Liver (tissue), 8 donors: ENCODE measurements at regions not wholly inside any gene's neighbourhood (a gene's known extent, or its start where the extent isn't known, plus 50 kb on each side); places are given as distances from the start of the nearest gene placed in this dataset.

Source experiments
- DNase-seq: peaks from one replicate; pipeline ENCODE4 v3.0.0-alpha.2; 2017; ENCODE audit warnings: low spot score
- H3K27ac ChIP-seq, 2 donors: one replicate each; pipeline ENCODE4 v1.7.0; 2013; ENCODE audit warnings: inconsistent platforms in 2 of 2, low read length in 2 of 2, control low read depth in 1 of 2, low read depth in 1 of 2, mild to moderate bottlenecking in 1 of 2
- H3K27me3 ChIP-seq, 4 donors: one replicate each; pipeline versions ENCODE4 v1.6.1 to v1.7.0; 2013; ENCODE audit warnings: low read length in 3 of 4, inconsistent platforms in 1 of 4, mild to moderate bottlenecking in 1 of 4, moderate library complexity in 1 of 4; ENCODE audit not compliant: control insufficient read depth in 4 of 4, insufficient read depth in 4 of 4
- H3K36me3 ChIP-seq, 4 donors: one replicate each; pipeline versions ENCODE4 v1.6.1 to v1.7.0; 2013; ENCODE audit warnings: low read length in 3 of 4, mild to moderate bottlenecking in 3 of 4, low read depth in 1 of 4, moderate library complexity in 1 of 4; ENCODE audit not compliant: control insufficient read depth in 4 of 4, insufficient read depth in 3 of 4
- H3K4me1 ChIP-seq, 4 donors: one replicate each; pipeline versions ENCODE4 v1.6.1 to v1.7.0; 2013; ENCODE audit warnings: low read length in 3 of 4, mild to moderate bottlenecking in 3 of 4, moderate library complexity in 1 of 4; ENCODE audit not compliant: control insufficient read depth in 4 of 4, insufficient read depth in 4 of 4
- H3K4me3 ChIP-seq, 3 donors: one replicate each; pipeline versions ENCODE4 v1.6.1 to v1.7.0; 2013; ENCODE audit warnings: low read length in 3 of 3, control low read depth in 1 of 3, low read depth in 1 of 3, mild to moderate bottlenecking in 1 of 3
- H3K9ac ChIP-seq, 2 donors: one replicate each; pipeline ENCODE4 v1.7.0; 2013; ENCODE audit warnings: low read length in 2 of 2, mild to moderate bottlenecking in 2 of 2, moderate library complexity in 2 of 2, control low read depth in 1 of 2, low read depth in 1 of 2
- H3K9me3 ChIP-seq, 4 donors: one replicate each; pipeline versions ENCODE4 v1.6.1 to v1.7.0; 2013; ENCODE audit warnings: low read length in 3 of 4; ENCODE audit not compliant: control insufficient read depth in 4 of 4
- FOXA1 ChIP-seq: IDR thresholded peaks from 2 replicates; pipeline ENCODE4 v1.6.1; 2016; ENCODE audit warnings: antibody characterized with exemption
- GABPA ChIP-seq, 2 donors: IDR thresholded peaks in 1 of 2; conservative IDR thresholded peaks in 1 of 2; 2 replicates each; pipeline ENCODE4 v1.6.1; 2016; ENCODE audit warnings: antibody characterized with exemption in 2 of 2, mild to moderate bottlenecking in 1 of 2, moderate library complexity in 1 of 2
- HNF4A ChIP-seq, 2 donors: conservative IDR thresholded peaks; 2 replicates each; pipeline ENCODE4 v1.6.1; 2016; ENCODE audit warnings: antibody characterized with exemption in 2 of 2, mild to moderate bottlenecking in 2 of 2
- HNF4G ChIP-seq: IDR thresholded peaks from 2 replicates; pipeline ENCODE4 v1.6.1; 2016; ENCODE audit warnings: antibody characterized with exemption
- NR2F2 ChIP-seq: IDR thresholded peaks from 2 replicates; pipeline ENCODE4 v1.6.1; 2016; ENCODE audit warnings: antibody characterized with exemption
- RAD21 ChIP-seq, 2 donors: IDR thresholded peaks; 2 replicates each; pipeline ENCODE4 v1.6.1; 2016; ENCODE audit warnings: antibody characterized with exemption in 2 of 2, mild to moderate bottlenecking in 2 of 2
- RXRA ChIP-seq, 2 donors: IDR thresholded peaks; 2 replicates each; pipeline ENCODE4 v1.6.1; 2017 to 2018; ENCODE audit warnings: antibody characterized with exemption in 2 of 2, mild to moderate bottlenecking in 1 of 2
- SP1 ChIP-seq: IDR thresholded peaks from 2 replicates; pipeline ENCODE4 v1.6.1; 2018; ENCODE audit warnings: antibody characterized with exemption, mild to moderate bottlenecking
- TAF1 ChIP-seq: conservative IDR thresholded peaks from 2 replicates; pipeline ENCODE4 v1.6.1; 2016; ENCODE audit warnings: antibody characterized with exemption, mild to moderate bottlenecking
- YY1 ChIP-seq: IDR thresholded peaks from 2 replicates; pipeline ENCODE4 v1.6.1; 2016; ENCODE audit warnings: antibody characterized with exemption, mild to moderate bottlenecking
- WGBS: extraction: QIAGEN DNeasy Blood & Tissue Kit; methylation state at CpG from one replicate; pipeline ENCODE4 v1.1.7; 2013; 5-methylcytosine and 5-hydroxymethylcytosine counted together
- TF ChIP-seq, protein P1 (sequence below): IDR thresholded peaks from 2 replicates; pipeline ENCODE4 v1.6.1; 2016; ENCODE audit warnings: antibody characterized with exemption
- TF ChIP-seq, protein P2 (sequence below): IDR thresholded peaks from 2 replicates; pipeline ENCODE4 v1.6.1; 2016; ENCODE audit warnings: antibody characterized with exemption, mild to moderate bottlenecking
- TF ChIP-seq, protein P3 (sequence below): fragments of 150-350 bp; IDR thresholded peaks from 2 replicates; pipeline ENCODE4 v1.5.1; 2017; ENCODE audit warnings: improper control_type of control experiment, low read depth, low read length; ENCODE audit not compliant: missing input control
- TF ChIP-seq, protein P4 (sequence below): IDR thresholded peaks from 2 replicates; pipeline ENCODE4 v1.6.1; 2016; ENCODE audit warnings: antibody characterized with exemption
- TF ChIP-seq, protein P5 (sequence below): IDR thresholded peaks from 2 replicates; pipeline ENCODE4 v1.6.1; 2016; ENCODE audit warnings: antibody characterized with exemption
- donor health status: healthy.
- donor health status: healthy.
- donor health status: healthy.
- donor health status: healthy.
- donor health status: healthy.

DNA sequence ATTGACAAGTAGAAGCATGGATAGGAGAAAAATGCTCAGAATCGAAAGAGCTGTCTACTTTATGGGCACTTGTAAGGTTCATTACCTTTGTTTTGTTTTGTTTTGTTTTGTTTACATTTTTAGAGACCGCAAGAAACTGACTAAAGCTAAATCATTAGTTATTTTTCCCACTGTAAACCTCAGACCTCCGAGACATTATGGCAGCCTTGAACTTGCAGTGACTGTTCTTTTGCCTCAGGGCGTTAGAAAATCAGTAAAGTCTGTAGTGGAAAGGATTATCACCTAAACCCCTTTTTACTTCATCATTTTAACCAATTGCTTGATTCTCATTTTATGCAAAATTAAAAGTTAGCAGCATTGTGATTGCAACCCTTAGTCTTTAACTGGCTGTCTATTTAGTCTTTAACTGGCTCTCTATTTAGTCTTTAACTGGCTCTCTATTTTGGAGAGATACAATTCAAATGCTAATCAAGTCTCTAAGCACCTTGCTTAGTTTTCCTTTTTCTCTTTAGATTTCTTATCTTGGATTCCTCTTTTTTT is 383.3 kb upstream of the ROBO2 start:
- H3K27me3 ChIP-seq: no peaks in the 10 kb centered on the region
- H3K4me3 ChIP-seq: no peak overlapping the region
- WGBS: 77% methylated on average over 4 of the region's 4 CpGs
- no peak for DNase-seq
- no peaks in the 10 kb centered on the region for H3K9me3 ChIP-seq
- H3K4me1 ChIP-seq: no peaks in the 10 kb centered on the region
- H3K9ac ChIP-seq: no peak overlapping the region
- TF ChIP-seq, protein P1, sequence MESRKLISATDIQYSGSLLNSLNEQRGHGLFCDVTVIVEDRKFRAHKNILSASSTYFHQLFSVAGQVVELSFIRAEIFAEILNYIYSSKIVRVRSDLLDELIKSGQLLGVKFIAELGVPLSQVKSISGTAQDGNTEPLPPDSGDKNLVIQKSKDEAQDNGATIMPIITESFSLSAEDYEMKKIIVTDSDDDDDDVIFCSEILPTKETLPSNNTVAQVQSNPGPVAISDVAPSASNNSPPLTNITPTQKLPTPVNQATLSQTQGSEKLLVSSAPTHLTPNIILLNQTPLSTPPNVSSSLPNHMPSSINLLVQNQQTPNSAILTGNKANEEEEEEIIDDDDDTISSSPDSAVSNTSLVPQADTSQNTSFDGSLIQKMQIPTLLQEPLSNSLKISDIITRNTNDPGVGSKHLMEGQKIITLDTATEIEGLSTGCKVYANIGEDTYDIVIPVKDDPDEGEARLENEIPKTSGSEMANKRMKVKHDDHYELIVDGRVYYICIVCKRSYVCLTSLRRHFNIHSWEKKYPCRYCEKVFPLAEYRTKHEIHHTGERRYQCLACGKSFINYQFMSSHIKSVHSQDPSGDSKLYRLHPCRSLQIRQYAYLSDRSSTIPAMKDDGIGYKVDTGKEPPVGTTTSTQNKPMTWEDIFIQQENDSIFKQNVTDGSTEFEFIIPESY: no peak
- TF ChIP-seq YY1 (no peak), NR2F2 (no peak), RAD21 (IDR thresholded peaks at IDR 0.05) (no peak), GABPA (IDR thresholded peaks at IDR 0.05 in 1 of 2, conservative IDR thresholded peaks at IDR 0.05 in 1 of 2) (no peak), HNF4A (conservative IDR thresholded peaks at IDR 0.05) (no peak), HNF4G (no peak), RXRA (IDR thresholded peaks at IDR 0.05) (no peak), SP1 (no peak)
- TF ChIP-seq, protein P2, sequence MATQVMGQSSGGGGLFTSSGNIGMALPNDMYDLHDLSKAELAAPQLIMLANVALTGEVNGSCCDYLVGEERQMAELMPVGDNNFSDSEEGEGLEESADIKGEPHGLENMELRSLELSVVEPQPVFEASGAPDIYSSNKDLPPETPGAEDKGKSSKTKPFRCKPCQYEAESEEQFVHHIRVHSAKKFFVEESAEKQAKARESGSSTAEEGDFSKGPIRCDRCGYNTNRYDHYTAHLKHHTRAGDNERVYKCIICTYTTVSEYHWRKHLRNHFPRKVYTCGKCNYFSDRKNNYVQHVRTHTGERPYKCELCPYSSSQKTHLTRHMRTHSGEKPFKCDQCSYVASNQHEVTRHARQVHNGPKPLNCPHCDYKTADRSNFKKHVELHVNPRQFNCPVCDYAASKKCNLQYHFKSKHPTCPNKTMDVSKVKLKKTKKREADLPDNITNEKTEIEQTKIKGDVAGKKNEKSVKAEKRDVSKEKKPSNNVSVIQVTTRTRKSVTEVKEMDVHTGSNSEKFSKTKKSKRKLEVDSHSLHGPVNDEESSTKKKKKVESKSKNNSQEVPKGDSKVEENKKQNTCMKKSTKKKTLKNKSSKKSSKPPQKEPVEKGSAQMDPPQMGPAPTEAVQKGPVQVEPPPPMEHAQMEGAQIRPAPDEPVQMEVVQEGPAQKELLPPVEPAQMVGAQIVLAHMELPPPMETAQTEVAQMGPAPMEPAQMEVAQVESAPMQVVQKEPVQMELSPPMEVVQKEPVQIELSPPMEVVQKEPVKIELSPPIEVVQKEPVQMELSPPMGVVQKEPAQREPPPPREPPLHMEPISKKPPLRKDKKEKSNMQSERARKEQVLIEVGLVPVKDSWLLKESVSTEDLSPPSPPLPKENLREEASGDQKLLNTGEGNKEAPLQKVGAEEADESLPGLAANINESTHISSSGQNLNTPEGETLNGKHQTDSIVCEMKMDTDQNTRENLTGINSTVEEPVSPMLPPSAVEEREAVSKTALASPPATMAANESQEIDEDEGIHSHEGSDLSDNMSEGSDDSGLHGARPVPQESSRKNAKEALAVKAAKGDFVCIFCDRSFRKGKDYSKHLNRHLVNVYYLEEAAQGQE: no peak
- TF ChIP-seq, protein P3, sequence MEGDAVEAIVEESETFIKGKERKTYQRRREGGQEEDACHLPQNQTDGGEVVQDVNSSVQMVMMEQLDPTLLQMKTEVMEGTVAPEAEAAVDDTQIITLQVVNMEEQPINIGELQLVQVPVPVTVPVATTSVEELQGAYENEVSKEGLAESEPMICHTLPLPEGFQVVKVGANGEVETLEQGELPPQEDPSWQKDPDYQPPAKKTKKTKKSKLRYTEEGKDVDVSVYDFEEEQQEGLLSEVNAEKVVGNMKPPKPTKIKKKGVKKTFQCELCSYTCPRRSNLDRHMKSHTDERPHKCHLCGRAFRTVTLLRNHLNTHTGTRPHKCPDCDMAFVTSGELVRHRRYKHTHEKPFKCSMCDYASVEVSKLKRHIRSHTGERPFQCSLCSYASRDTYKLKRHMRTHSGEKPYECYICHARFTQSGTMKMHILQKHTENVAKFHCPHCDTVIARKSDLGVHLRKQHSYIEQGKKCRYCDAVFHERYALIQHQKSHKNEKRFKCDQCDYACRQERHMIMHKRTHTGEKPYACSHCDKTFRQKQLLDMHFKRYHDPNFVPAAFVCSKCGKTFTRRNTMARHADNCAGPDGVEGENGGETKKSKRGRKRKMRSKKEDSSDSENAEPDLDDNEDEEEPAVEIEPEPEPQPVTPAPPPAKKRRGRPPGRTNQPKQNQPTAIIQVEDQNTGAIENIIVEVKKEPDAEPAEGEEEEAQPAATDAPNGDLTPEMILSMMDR: no peak
- TF ChIP-seq, protein P4, sequence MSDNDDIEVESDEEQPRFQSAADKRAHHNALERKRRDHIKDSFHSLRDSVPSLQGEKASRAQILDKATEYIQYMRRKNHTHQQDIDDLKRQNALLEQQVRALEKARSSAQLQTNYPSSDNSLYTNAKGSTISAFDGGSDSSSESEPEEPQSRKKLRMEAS: no peak
- H3K36me3 ChIP-seq: no peaks in the 10 kb centered on the region
- no peak overlapping the region for H3K27ac ChIP-seq

DNA sequence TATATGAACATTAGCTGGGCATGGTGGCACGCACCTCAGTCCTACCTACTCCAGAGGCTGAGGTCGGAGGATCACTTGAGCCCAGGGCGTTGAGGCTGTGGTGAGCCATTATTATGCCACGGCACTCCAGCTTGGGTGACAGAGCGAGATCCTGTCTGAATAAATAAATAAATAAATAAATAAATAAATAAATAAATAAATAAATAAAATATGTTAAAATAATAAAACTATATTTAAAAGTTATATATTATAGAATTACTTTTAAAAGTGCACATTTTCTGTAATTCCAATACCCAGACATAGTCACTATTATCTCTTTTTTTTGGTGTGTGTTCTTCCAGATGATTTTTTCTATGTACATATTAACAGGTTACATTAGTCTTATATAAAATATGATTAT is 382.0 kb upstream of the ROBO2 start:
- 97% methylated on average over 5 of the region's 5 CpGs for WGBS
- H3K9me3 ChIP-seq: no peaks in the 10 kb centered on the region
- H3K27me3 ChIP-seq: no peaks in the 10 kb centered on the region
- H3K27ac ChIP-seq: no peak overlapping the region
- H3K36me3 ChIP-seq: no peaks in the 10 kb centered on the region
- no peak for DNase-seq
- H3K4me1 ChIP-seq: no peaks in the 10 kb centered on the region
- H3K4me3 ChIP-seq: no peak overlapping the region
- no peak overlapping the region for H3K9ac ChIP-seq
- TF ChIP-seq, protein P1: no peak
- TF ChIP-seq FOXA1: no peak
- no peak for TF ChIP-seq NR2F2
- TF ChIP-seq, protein P2: no peak
- TF ChIP-seq SP1: no peak
- TF ChIP-seq TAF1: no peak
- no peak for TF ChIP-seq GABPA (IDR thresholded peaks at IDR 0.05 in 1 of 2, conservative IDR thresholded peaks at IDR 0.05 in 1 of 2)
- no peak for TF ChIP-seq RXRA (IDR thresholded peaks at IDR 0.05)
- TF ChIP-seq, protein P5, sequence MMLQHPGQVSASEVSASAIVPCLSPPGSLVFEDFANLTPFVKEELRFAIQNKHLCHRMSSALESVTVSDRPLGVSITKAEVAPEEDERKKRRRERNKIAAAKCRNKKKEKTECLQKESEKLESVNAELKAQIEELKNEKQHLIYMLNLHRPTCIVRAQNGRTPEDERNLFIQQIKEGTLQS: no peak
- TF ChIP-seq, protein P4: no peak
- no peak for TF ChIP-seq HNF4G
- no peak for TF ChIP-seq YY1
